Tibial nerve (tissue), 4 donors: ENCODE measurements at regions not wholly inside any gene's neighbourhood (a gene's known extent, or its start where the extent isn't known, plus 50 kb on each side); places are given as distances from the start of the nearest gene placed in this dataset.

ENCODE experiments used
- DNase-seq, 2 donors: peaks; one replicate each; pipeline ENCODE4 v3.0.0-alpha.2; 2019; ENCODE audit warnings: low spot score in 2 of 2
- H3K27ac ChIP-seq, 4 donors: fragments of 200-600 bp; sonication (generic) in 3 of 4; one replicate each; pipeline ENCODE4 v1.5.1; 2017 to 2019; ENCODE audit warnings: mild to moderate bottlenecking in 1 of 4
- H3K27me3 ChIP-seq, 2 donors: fragments of 200-600 bp; sonication (generic) in 1 of 2; one replicate each; pipeline versions ENCODE4 v1.5.1 to v1.6.0; 2017 to 2019
- H3K36me3 ChIP-seq, 3 donors: fragments of 200-600 bp; sonication (generic); one replicate each; pipeline ENCODE4 v1.5.1; 2018 to 2019
- H3K4me1 ChIP-seq, 4 donors: fragments of 200-600 bp; sonication (generic) in 3 of 4; one replicate each; pipeline ENCODE4 v1.5.1; 2017 to 2019
- H3K4me3 ChIP-seq, 4 donors: fragments of 200-600 bp; sonication (generic) in 3 of 4; one replicate each; pipeline ENCODE4 v1.5.1; 2017 to 2019; ENCODE audit warnings: mild to moderate bottlenecking in 1 of 4, moderate library complexity in 1 of 4
- H3K9me3 ChIP-seq, 4 donors: fragments of 200-600 bp; sonication (generic) in 3 of 4; one replicate each; pipeline ENCODE4 v1.5.1; 2017 to 2019
- CTCF ChIP-seq, 5 experiments: fragments of 200-600 bp in 3 of 5; fragments of 450-650 bp in 2 of 5; sonication (generic) in 3 of 5; IDR thresholded peaks; one replicate each; pipeline ENCODE4 v1.5.1; 2016 to 2019; ENCODE audit warnings: antibody characterized with exemption in 5 of 5, mild to moderate bottlenecking in 3 of 5, moderate library complexity in 2 of 5
- EP300 ChIP-seq, 2 donors: sonication (generic); formaldehyde crosslinking; IDR thresholded peaks; one replicate each; pipeline ENCODE4 v1.6.1; 2017; ENCODE audit warnings: antibody characterized with exemption in 2 of 2, mild to moderate bottlenecking in 1 of 2
- POLR2A ChIP-seq, 2 donors: fragments of 450-650 bp; IDR thresholded peaks; one replicate each; pipeline ENCODE4 v1.6.1; 2017; ENCODE audit warnings: antibody characterized with exemption in 2 of 2, mild to moderate bottlenecking in 2 of 2, moderate library complexity in 2 of 2
- WGBS, 2 donors: methylation state at CpG; one replicate each; pipeline ENCODE4 v1.1.5; 2018; 5-methylcytosine and 5-hydroxymethylcytosine counted together

- H3K27ac ChIP-seq, result no peak overlapping the region
- 91 to 93% methylated on average over 2 of the region's 2 CpGs for WGBS, 2 donors
- no peaks in the 10 kb centered on the region for H3K9me3 ChIP-seq
- H3K4me3 ChIP-seq, result no peak overlapping the region
- DNase-seq, result no peak
- H3K4me1 ChIP-seq, result no peaks in the 10 kb centered on the region
- no peak for TF ChIP-seq EP300 (IDR thresholded peaks at IDR 0.05)
- no peak for TF ChIP-seq CTCF (IDR thresholded peaks at IDR 0.05)
- no peak for TF ChIP-seq POLR2A (IDR thresholded peaks at IDR 0.05)
- H3K27me3 ChIP-seq, result peaks cover 0 to 5% of the 10 kb centered on the region in 2 donors
- no peaks in the 10 kb centered on the region for H3K36me3 ChIP-seq
Observed at GRCh38 chr1:25137521-25138395, 94.5 kb downstream of the SYF2 start.

- WGBS, 2 donors, result 0 to 7% methylated on average over 1 of the region's 1 CpG
- H3K27ac ChIP-seq, result no peak overlapping the region
- no peaks in the 10 kb centered on the region for H3K4me1 ChIP-seq
- H3K36me3 ChIP-seq, result no peaks in the 10 kb centered on the region
- DNase-seq, result no peak
- no peak overlapping the region for H3K4me3 ChIP-seq
- TF ChIP-seq POLR2A (IDR thresholded peaks at IDR 0.05) (no peak), CTCF (IDR thresholded peaks at IDR 0.05) (no peak), EP300 (IDR thresholded peaks at IDR 0.05) (no peak)
- no peaks in the 10 kb centered on the region for H3K9me3 ChIP-seq
- H3K27me3 ChIP-seq, result peaks cover 0 to 5% of the 10 kb centered on the region in 2 donors
Observed at GRCh38 chr1:25137106-25137505, 95.2 kb downstream of the SYF2 start.

GRCh38 chr1:25135909-25136308 is 96.4 kb downstream of the SYF2 start:
- TF ChIP-seq EP300 (IDR thresholded peaks at IDR 0.05), result no peak
- TF ChIP-seq POLR2A (IDR thresholded peaks at IDR 0.05), result no peak
- TF ChIP-seq CTCF (IDR thresholded peaks at IDR 0.05), result no peak
- DNase-seq, result no peak
- Histone ChIP-seq H3K36me3 (no peaks in the 10 kb centered on the region), H3K27me3 (peaks cover 0 to 5% of the 10 kb centered on the region in 2 donors), H3K27ac (no peak overlapping the region), H3K4me1 (no peaks in the 10 kb centered on the region), H3K9me3 (no peaks in the 10 kb centered on the region), H3K4me3 (no peak overlapping the region)
- 59 to 62% methylated on average over 5 to 8 of the region's 8 CpGs for WGBS, 2 donors

GRCh38 chr1:25134801-25135461 is 97.4 kb downstream of the SYF2 start:
- 62 to 77% methylated on average over 7 of the region's 7 CpGs for WGBS, 2 donors
- H3K9me3 ChIP-seq, result no peaks in the 10 kb centered on the region
- no peaks in the 10 kb centered on the region for H3K4me1 ChIP-seq
- H3K36me3 ChIP-seq, result no peaks in the 10 kb centered on the region
- no peak overlapping the region for H3K27ac ChIP-seq
- no peak for TF ChIP-seq POLR2A (IDR thresholded peaks at IDR 0.05)
- no peak for TF ChIP-seq EP300 (IDR thresholded peaks at IDR 0.05)
- TF ChIP-seq CTCF (IDR thresholded peaks at IDR 0.05), result no peak
- DNase-seq, result no peak
- peaks cover 0 to 3% of the 10 kb centered on the region in 2 donors for H3K27me3 ChIP-seq
- H3K4me3 ChIP-seq, result no peak overlapping the region

GRCh38 chr1:25134307-25134706 is 98.0 kb downstream of the SYF2 start:
- H3K27me3 ChIP-seq, result no peaks in the 10 kb centered on the region
- WGBS, 2 donors, result 85 to 90% methylated on average over 4 of the region's 4 CpGs
- no peaks in the 10 kb centered on the region for H3K4me1 ChIP-seq
- H3K9me3 ChIP-seq, result no peaks in the 10 kb centered on the region
- TF ChIP-seq EP300 (IDR thresholded peaks at IDR 0.05) (no peak), CTCF (IDR thresholded peaks at IDR 0.05) (no peak), POLR2A (IDR thresholded peaks at IDR 0.05) (no peak)
- no peak overlapping the region for H3K4me3 ChIP-seq
- H3K27ac ChIP-seq, result no peak overlapping the region
- H3K36me3 ChIP-seq, result no peaks in the 10 kb centered on the region
- DNase-seq, result no peak
